GM20000 (cell line): ENCODE measurements at regions not wholly inside any gene's neighbourhood (a gene's known extent, or its start where the extent isn't known, plus 50 kb on each side); places are given as distances from the start of the nearest gene placed in this dataset.
"Not testable (repeated sequence)": the region's sequence is repeated elsewhere in the genome, so short reads cannot be mapped to it uniquely, and the experiment has no call there.

Experiments
- DNase-seq: peaks from one replicate; pipeline ENCODE4 v3.0.0; 2012; ENCODE audit warnings: low spot score
- CTCF ChIP-seq: IDR thresholded peaks from 2 replicates; pipeline ENCODE4 v1.5.1; 2012; ENCODE audit warnings: mild to moderate bottlenecking, control low read depth; ENCODE audit errors: extremely low read depth, missing control alignments

- no peak for DNase-seq
- TF ChIP-seq CTCF = no peak
Observed at GRCh38 chr18:10352671-10353070, 101.8 kb upstream of the APCDD1 start.

GRCh38 chr18:10353791-10354190, 100.6 kb upstream of the APCDD1 start:
- TF ChIP-seq CTCF = no peak
- DNase-seq = no peak

GRCh38 chr18:10354241-10354811, 100.1 kb upstream of the APCDD1 start:
- DNase-seq = no peak
- TF ChIP-seq CTCF = no peak

GRCh38 chr18:10354890-10355289, 99.5 kb upstream of the APCDD1 start:
- TF ChIP-seq CTCF = no peak
- DNase-seq = no peak

GRCh38 chr18:10356999-10357398, 97.4 kb upstream of the APCDD1 start:
- not testable (repeated sequence) for DNase-seq

- no peak for TF ChIP-seq CTCF
- DNase-seq = no peak
Observed at GRCh38 chr18:10361660-10362059, 92.8 kb upstream of the APCDD1 start.

GRCh38 chr18:10365021-10365500, 89.4 kb upstream of the APCDD1 start:
- TF ChIP-seq CTCF = no peak
- no peak for DNase-seq

- DNase-seq = no peak
Observed at GRCh38 chr18:10365901-10366300, 88.5 kb upstream of the APCDD1 start.

More at GRCh38 chr18:10365901-10366300, 88.5 kb upstream of the APCDD1 start:
- no peak for TF ChIP-seq CTCF
